ENCODE measurements at regions not wholly inside any gene's neighbourhood (a gene's known extent, or its start where the extent isn't known, plus 50 kb on each side); places are given as distances from the start of the nearest gene placed in this dataset.

DNA sequence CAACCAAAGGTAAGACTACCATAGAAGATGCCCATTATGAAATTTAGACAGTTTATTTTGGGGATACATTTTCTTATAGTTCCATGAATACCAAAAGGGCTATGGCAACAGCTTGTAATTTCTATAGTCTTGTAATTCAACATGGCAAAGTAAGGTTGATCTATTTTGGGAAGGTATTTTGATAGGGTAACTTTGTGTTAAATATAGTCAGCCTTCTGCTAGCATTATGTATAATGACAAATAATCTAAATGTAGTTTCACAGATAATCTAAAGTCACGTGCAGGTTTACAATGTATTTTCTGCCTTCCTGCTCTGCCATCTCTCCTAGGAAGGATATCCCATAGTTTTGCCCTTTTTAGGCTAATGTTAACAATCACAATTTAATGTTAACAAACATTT is 85.9 kb upstream of the DPH5 start (continued):
- TF ChIP-seq ZNF518A (tag by site-specific recombination; conservative IDR thresholded peaks at IDR 0.05; ENCODE audit: low read depth), result no peak

GRCh38 chr1:101109791-101110190 is 84.2 kb upstream of the DPH5 start:
- TF ChIP-seq ZNF585B (tag by site-specific recombination; IDR thresholded peaks at IDR 0.05) (no peak), ZNF624 (tag by site-specific recombination; IDR thresholded peaks at IDR 0.05) (no peak), INSM2 (tag by site-specific recombination; IDR thresholded peaks at IDR 0.05) (no peak), REST (tag by site-specific recombination; IDR thresholded peaks at IDR 0.05) (no peak), ZNF148 (tag by site-specific recombination; IDR thresholded peaks at IDR 0.05; ENCODE audit: borderline replicate concordance) (no peak), AEBP2 (tag by site-specific recombination; IDR thresholded peaks at IDR 0.05; ENCODE audit: borderline replicate concordance) (no peak), ZNF10 (tag by site-specific recombination; IDR thresholded peaks at IDR 0.05) (no peak), ZNF423 (tag by site-specific recombination; IDR thresholded peaks at IDR 0.05) (no peak), ZBTB20 (tag by site-specific recombination; IDR thresholded peaks at IDR 0.05) (no peak), ZNF16 (tag by site-specific recombination; IDR thresholded peaks at IDR 0.05; ENCODE audit: low read depth) (no peak)
- TF ChIP-seq, protein P1, sequence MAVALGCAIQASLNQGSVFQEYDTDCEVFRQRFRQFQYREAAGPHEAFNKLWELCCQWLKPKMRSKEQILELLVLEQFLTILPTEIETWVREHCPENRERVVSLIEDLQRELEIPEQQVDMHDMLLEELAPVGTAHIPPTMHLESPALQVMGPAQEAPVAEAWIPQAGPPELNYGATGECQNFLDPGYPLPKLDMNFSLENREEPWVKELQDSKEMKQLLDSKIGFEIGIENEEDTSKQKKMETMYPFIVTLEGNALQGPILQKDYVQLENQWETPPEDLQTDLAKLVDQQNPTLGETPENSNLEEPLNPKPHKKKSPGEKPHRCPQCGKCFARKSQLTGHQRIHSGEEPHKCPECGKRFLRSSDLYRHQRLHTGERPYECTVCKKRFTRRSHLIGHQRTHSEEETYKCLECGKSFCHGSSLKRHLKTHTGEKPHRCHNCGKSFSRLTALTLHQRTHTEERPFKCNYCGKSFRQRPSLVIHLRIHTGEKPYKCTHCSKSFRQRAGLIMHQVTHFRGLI (tag by site-specific recombination; IDR thresholded peaks at IDR 0.05), result no peak
- H3K36me3 ChIP-seq (ENCODE audit: control insufficient read depth in 2 of 2, insufficient read depth in 1 of 2, low read length in 2 of 2), result no peaks in the 10 kb centered on the region
- H3K4me3 ChIP-seq (ENCODE audit: low read depth, low read length), result no peak overlapping the region
- ChIA-PET CTCF (interaction anchor here (0.7 to 0.9 kb wide), 2 partner anchors 99 to 126 kb away, joined by 3 read pairs; no protein-coding TSS in a partner anchor), POLR2A (no interaction called here)
- H3K27ac ChIP-seq (ENCODE audit: extremely low read depth, low read depth, low read length), result no peak overlapping the region
- no peaks in the 10 kb centered on the region for H3K9me3 ChIP-seq (ENCODE audit: control insufficient read depth, insufficient read depth, low read depth, low read length)
- no peaks in the 10 kb centered on the region for H3K4me1 ChIP-seq (ENCODE audit: control insufficient read depth, insufficient read depth, low read length)

Measured in HEK293 (cell line).